ENCODE measurements at regions not wholly inside any gene's neighbourhood (a gene's known extent, or its start where the extent isn't known, plus 50 kb on each side); places are given as distances from the start of the nearest gene placed in this dataset.

- no peak for TF ChIP-seq RAD21 (IDR thresholded peaks at IDR 0.05; ENCODE audit: low read depth)
- no peak for TF ChIP-seq ELF1 (IDR thresholded peaks at IDR 0.05; ENCODE audit: borderline replicate concordance, low read depth)
- no peak for TF ChIP-seq FOSL1 (IDR thresholded peaks at IDR 0.05; ENCODE audit: low read depth)
- no peak for TF ChIP-seq YY1 (IDR thresholded peaks at IDR 0.05; ENCODE audit: extremely low read depth, insufficient replicate concordance, low read depth, low read length)
- no peak for TF ChIP-seq ZNF274 (IDR thresholded peaks at IDR 0.05; ENCODE audit: low read depth, low read length)
- TF ChIP-seq EZH2phosphoT487 (IDR thresholded peaks at IDR 0.05; ENCODE audit: borderline replicate concordance) = no peak
- no peak for TF ChIP-seq SRF (IDR thresholded peaks at IDR 0.05; ENCODE audit: low read depth)
- TF ChIP-seq POLR2A (IDR thresholded peaks at IDR 0.05; ENCODE audit: borderline replicate concordance, extremely low read depth, insufficient read depth, insufficient read length) = no peak
- TF ChIP-seq, protein P1, sequence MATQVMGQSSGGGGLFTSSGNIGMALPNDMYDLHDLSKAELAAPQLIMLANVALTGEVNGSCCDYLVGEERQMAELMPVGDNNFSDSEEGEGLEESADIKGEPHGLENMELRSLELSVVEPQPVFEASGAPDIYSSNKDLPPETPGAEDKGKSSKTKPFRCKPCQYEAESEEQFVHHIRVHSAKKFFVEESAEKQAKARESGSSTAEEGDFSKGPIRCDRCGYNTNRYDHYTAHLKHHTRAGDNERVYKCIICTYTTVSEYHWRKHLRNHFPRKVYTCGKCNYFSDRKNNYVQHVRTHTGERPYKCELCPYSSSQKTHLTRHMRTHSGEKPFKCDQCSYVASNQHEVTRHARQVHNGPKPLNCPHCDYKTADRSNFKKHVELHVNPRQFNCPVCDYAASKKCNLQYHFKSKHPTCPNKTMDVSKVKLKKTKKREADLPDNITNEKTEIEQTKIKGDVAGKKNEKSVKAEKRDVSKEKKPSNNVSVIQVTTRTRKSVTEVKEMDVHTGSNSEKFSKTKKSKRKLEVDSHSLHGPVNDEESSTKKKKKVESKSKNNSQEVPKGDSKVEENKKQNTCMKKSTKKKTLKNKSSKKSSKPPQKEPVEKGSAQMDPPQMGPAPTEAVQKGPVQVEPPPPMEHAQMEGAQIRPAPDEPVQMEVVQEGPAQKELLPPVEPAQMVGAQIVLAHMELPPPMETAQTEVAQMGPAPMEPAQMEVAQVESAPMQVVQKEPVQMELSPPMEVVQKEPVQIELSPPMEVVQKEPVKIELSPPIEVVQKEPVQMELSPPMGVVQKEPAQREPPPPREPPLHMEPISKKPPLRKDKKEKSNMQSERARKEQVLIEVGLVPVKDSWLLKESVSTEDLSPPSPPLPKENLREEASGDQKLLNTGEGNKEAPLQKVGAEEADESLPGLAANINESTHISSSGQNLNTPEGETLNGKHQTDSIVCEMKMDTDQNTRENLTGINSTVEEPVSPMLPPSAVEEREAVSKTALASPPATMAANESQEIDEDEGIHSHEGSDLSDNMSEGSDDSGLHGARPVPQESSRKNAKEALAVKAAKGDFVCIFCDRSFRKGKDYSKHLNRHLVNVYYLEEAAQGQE (IDR thresholded peaks at IDR 0.05; ENCODE audit: low read depth) = no peak
- TF ChIP-seq POLR2AphosphoS5 (IDR thresholded peaks at IDR 0.05; ENCODE audit: low read depth, low read length) = no peak
- TF ChIP-seq, protein P2, sequence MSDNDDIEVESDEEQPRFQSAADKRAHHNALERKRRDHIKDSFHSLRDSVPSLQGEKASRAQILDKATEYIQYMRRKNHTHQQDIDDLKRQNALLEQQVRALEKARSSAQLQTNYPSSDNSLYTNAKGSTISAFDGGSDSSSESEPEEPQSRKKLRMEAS (IDR thresholded peaks at IDR 0.05) = no peak
- TF ChIP-seq, protein P3, sequence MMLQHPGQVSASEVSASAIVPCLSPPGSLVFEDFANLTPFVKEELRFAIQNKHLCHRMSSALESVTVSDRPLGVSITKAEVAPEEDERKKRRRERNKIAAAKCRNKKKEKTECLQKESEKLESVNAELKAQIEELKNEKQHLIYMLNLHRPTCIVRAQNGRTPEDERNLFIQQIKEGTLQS (IDR thresholded peaks at IDR 0.05) = no peak
- TF ChIP-seq SP1 (IDR thresholded peaks at IDR 0.05; ENCODE audit: low read depth) = no peak
- no peak for TF ChIP-seq CEBPB (IDR thresholded peaks at IDR 0.05; ENCODE audit: low read depth)
- TF ChIP-seq SIN3A (IDR thresholded peaks at IDR 0.05; ENCODE audit: low read depth) = no peak
- TF ChIP-seq, protein P4, sequence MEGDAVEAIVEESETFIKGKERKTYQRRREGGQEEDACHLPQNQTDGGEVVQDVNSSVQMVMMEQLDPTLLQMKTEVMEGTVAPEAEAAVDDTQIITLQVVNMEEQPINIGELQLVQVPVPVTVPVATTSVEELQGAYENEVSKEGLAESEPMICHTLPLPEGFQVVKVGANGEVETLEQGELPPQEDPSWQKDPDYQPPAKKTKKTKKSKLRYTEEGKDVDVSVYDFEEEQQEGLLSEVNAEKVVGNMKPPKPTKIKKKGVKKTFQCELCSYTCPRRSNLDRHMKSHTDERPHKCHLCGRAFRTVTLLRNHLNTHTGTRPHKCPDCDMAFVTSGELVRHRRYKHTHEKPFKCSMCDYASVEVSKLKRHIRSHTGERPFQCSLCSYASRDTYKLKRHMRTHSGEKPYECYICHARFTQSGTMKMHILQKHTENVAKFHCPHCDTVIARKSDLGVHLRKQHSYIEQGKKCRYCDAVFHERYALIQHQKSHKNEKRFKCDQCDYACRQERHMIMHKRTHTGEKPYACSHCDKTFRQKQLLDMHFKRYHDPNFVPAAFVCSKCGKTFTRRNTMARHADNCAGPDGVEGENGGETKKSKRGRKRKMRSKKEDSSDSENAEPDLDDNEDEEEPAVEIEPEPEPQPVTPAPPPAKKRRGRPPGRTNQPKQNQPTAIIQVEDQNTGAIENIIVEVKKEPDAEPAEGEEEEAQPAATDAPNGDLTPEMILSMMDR (IDR thresholded peaks at IDR 0.05 in 2 of 3, conservative IDR thresholded peaks at IDR 0.05 in 1 of 3; ENCODE audit: borderline replicate concordance in 1 of 3, insufficient read depth in 1 of 3, low read depth in 2 of 3, low read length in 2 of 3) = no peak
- TF ChIP-seq CBX3 (IDR thresholded peaks at IDR 0.05; ENCODE audit: low read depth) = no peak
- TF ChIP-seq EZH2 (IDR thresholded peaks at IDR 0.05) = no peak
- Histone ChIP-seq H2AFZ (ENCODE audit: low read depth, low read length, poor library complexity, severe bottlenecking) (no peak overlapping the region), H3K27ac (ENCODE audit: low read depth, low read length) (no peak overlapping the region), H3K27me3 (ENCODE audit: insufficient read depth, low read length) (peaks cover 16% of the 10 kb centered on the region; the same call in 1 of the 2 replicates), H3K9me2 (ENCODE audit: insufficient read depth) (no peaks in the 10 kb centered on the region), H3K79me2 (ENCODE audit: insufficient read depth, low read length) (no peaks in the 10 kb centered on the region), H3K4me3 (replicated peaks in 1 of 2; ENCODE audit: low read depth in 1 of 2, low read length in 2 of 2) (no peak overlapping the region), H3K9ac (ENCODE audit: low read length) (no peak overlapping the region), H3K4me1 (ENCODE audit: control insufficient read depth in 1 of 2, insufficient read depth in 2 of 2, low read length in 2 of 2) (peaks cover 0 to 8% of the 10 kb centered on the region in 2 experiments; a peak in 2 of 4 replicates), H4K20me1 (ENCODE audit: insufficient read depth) (no peaks in the 10 kb centered on the region), H3K4me2 (ENCODE audit: low read length) (no peak overlapping the region), H3K36me3 (ENCODE audit: control insufficient read depth in 1 of 2, insufficient read depth in 2 of 2, low read length in 2 of 2) (no peaks in the 10 kb centered on the region), H3K9me3 (ENCODE audit: control insufficient read depth in 1 of 2, insufficient read depth in 1 of 2, low read depth in 1 of 2, low read length in 2 of 2) (no peaks in the 10 kb centered on the region)
- intact Hi-C loops (cut with micrococcal nuclease) = no loop called here
- ChIA-PET RAD21 (ENCODE audit: low non-redundant PET in 1 of 2, low total read pairs in 2 of 2, uncharacterized antibody in 2 of 2, unreplicated experiment in 2 of 2) (no interaction called here), CTCF (no interaction called here), POLR2A (interaction anchor here (0.6 kb wide), 1 partner anchor 220 kb away, joined by 5 read pairs; no protein-coding TSS in a partner anchor)
- no TSS peak for BruUV-seq (replicated peaks)
- ATAC-seq (no peak), DNase-seq (ENCODE audit: low read depth, low spot score) (no peak)
Measured at GRCh38 chr1:234763910-234764309, 153.9 kb upstream of the IRF2BP2 start.
